ENCODE measurements at regions not wholly inside any gene's neighbourhood (a gene's known extent, or its start where the extent isn't known, plus 50 kb on each side); places are given as distances from the start of the nearest gene placed in this dataset.

- ATAC-seq (no peak), DNase-seq (ENCODE audit: missing footprints) (no peak)
- intact Hi-C loops (cut with DNase I): no loop called here
Measured at GRCh38 chr21:24200052-24200451, 1407.2 kb downstream of the MRPL39 start.

DNA sequence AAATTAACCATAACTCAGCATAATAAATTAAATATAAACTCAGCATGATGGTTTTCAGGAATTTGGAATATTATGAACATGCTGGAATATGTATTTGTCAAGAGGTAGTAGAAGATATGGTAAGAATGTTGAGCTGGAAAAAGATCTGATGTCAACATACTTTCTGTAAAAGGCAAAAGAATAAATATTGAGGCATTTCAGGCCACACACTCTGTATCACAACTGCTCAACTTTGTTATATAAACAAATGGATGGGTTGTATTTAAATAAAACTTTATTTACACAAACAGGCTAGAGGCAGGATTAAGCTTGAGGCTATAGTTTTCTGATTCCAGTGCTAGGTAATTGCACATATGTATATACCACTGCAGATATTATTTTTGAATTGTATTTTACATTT lies 1409.4 kb downstream of the MRPL39 start:
- DNase-seq (ENCODE audit: missing footprints): no peak
- ATAC-seq: no peak
- intact Hi-C loops (cut with DNase I): no loop called here

- no peak for ATAC-seq
Measured at GRCh38 chr21:24197132-24197643, 1410.1 kb downstream of the MRPL39 start.

DNA sequence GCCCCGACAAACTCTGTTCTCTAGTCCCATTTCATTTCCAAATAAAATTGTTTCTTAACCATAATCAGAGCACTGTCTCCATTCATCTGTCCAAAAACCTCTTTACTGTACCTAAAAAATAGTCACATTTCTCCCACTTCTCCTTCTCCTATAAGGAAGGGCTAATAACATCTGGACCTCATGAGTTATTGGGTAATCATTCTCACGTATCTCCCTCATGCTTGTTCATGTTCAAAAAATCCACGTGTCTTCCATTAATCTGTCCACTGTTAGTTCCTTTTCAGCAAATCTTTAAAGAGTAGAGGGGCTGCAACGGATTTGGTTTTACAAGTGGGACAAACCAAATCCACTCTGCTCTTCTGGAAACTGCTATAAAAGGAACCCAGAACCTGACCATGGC lies 1418.8 kb downstream of the MRPL39 start:
- ATAC-seq (no peak), DNase-seq (ENCODE audit: missing footprints) (no peak)
- intact Hi-C loops (cut with DNase I): no loop called here

More at GRCh38 chr21:24197132-24197643, 1410.1 kb downstream of the MRPL39 start:
- intact Hi-C loops (cut with DNase I): no loop called here
- no peak for DNase-seq (ENCODE audit: missing footprints)

DNA sequence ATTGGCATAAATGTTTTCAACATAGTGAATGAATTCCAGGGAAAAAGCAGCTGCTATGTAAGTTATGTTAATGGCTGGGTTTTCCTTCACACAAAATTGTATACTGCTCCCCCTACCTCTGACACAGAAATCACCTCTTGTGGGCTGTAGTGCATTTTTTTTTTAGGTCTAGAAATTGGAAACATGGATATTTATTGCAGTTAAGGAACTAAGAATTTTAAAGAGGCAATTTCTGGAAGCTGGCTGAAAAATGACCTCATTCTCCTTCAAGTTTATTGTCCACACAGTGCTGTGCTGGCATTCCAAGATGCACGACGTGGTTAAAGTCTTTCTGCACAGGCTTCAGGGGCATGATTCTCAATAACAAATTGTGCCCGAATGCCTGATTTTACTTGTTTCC lies 1424.2 kb downstream of the MRPL39 start:
- DNase-seq (ENCODE audit: missing footprints) (no peak), ATAC-seq (no peak)
- intact Hi-C loops (cut with DNase I): no loop called here

- intact Hi-C loops (cut with DNase I): no loop called here
- no peak for ATAC-seq
Measured at GRCh38 chr21:24179110-24179509, 1428.2 kb downstream of the MRPL39 start.

GRCh38 chr21:24175106-24175505 lies 1432.2 kb downstream of the MRPL39 start:
- intact Hi-C loops (cut with DNase I): no loop called here
- no peak for DNase-seq (ENCODE audit: missing footprints)
- ATAC-seq: no peak

More at GRCh38 chr21:24179110-24179509, 1428.2 kb downstream of the MRPL39 start:
- DNase-seq (ENCODE audit: missing footprints): no peak

- no peak for DNase-seq (ENCODE audit: missing footprints)
- intact Hi-C loops (cut with DNase I): no loop called here
- no peak for ATAC-seq
Measured at GRCh38 chr21:24171736-24172135, 1435.5 kb downstream of the MRPL39 start.

- intact Hi-C loops (cut with DNase I): no loop called here
- ATAC-seq (no peak), DNase-seq (ENCODE audit: missing footprints) (no peak)
Measured at GRCh38 chr21:24163539-24163938, 1443.7 kb downstream of the MRPL39 start.

GRCh38 chr21:24160528-24160927 lies 1446.8 kb downstream of the MRPL39 start:
- ATAC-seq (no peak), DNase-seq (ENCODE audit: missing footprints) (no peak)
- intact Hi-C loops (cut with DNase I): no loop called here

GRCh38 chr21:24153137-24153536 lies 1454.1 kb downstream of the MRPL39 start:
- intact Hi-C loops (cut with DNase I): no loop called here
- DNase-seq (ENCODE audit: missing footprints) (no peak), ATAC-seq (no peak)

DNA sequence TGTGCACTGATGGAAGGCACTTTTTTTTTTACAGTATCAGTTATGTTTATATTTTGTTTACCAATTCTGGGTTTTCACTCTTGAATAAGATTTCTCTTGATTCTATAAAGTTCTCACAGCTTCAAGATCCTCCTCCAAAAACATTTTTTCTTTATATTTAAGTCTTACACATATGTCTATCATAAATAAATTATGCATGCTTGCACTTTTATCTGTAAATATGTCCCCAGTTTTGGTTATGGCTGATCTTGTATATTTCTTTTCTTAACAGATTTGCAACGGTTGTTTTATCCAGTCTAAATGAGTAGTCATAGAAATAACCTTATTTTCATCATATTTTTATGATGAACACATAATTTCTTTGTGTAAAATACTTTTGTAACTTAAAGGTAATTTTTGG lies 1456.5 kb downstream of the MRPL39 start:
- DNase-seq (ENCODE audit: missing footprints) (no peak), ATAC-seq (no peak)
- intact Hi-C loops (cut with DNase I): no loop called here

DNA sequence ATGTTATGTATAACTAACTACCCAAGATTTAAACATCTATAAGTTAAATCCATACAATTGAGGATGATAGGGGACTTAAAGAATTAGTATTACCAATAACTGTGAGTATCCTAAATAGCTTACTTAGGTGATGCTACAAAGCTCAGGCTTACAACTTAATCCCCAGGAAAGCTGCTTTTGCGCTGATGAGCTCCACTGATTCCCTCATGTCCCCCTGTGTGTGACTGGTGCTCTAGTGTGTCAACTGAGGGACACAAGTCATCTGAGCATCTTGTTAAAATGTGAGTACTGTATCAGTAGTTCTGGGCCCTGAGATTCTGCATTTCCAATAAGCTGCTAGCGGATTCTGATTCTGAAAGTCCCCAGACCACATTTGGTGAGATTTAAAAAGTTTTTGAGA lies 1458.8 kb downstream of the MRPL39 start:
- ATAC-seq (no peak), DNase-seq (ENCODE audit: missing footprints) (no peak)
- intact Hi-C loops (cut with DNase I): no loop called here

DNA sequence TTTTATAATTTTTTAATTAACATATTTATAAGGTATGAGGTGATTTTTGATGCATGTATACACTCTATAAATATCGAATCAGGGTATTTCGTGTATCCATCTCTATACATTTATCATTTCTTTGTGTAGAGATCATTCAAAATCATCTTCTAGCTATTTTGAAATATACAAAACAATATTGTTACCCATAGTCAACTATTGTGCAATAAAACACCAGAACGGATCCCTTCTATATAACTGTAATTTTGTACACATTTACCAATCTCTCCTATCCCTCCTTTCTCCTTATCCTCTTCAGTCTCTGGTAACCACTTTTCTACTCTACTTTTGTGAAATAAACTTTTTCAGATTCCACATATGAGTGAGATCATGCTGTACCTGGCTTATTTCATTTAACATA lies 1459.6 kb downstream of the MRPL39 start:
- intact Hi-C loops (cut with DNase I): no loop called here

GRCh38 chr21:24131056-24131455 lies 1476.2 kb downstream of the MRPL39 start:
- ATAC-seq: no peak
- intact Hi-C loops (cut with DNase I): no loop called here
- DNase-seq (ENCODE audit: missing footprints): no peak

More for the DNA sequence above, 1459.6 kb downstream of the MRPL39 start:
- DNase-seq (ENCODE audit: missing footprints): no peak
- ATAC-seq: no peak

DNA sequence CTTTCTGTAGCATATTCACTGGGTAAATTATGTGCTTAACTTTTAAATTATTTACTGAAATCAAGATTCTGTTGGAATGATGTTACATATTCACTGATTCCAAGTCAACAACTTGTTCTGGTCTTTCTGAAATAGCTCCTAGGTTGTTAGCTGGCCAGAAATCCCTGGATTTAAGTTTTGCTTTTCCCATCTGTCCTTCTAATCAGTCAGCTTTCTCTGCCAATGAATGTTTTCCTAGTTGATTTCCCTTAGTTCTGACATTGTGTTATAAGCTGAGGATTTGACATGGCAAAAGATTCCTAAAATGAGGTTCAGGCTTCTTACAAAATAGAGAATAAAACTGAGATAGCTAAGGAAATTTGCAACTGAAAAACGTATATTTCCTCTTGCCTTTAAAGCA lies 1479.6 kb downstream of the MRPL39 start:
- intact Hi-C loops (cut with DNase I): no loop called here
- ATAC-seq: no peak
- DNase-seq (ENCODE audit: missing footprints): no peak

DNA sequence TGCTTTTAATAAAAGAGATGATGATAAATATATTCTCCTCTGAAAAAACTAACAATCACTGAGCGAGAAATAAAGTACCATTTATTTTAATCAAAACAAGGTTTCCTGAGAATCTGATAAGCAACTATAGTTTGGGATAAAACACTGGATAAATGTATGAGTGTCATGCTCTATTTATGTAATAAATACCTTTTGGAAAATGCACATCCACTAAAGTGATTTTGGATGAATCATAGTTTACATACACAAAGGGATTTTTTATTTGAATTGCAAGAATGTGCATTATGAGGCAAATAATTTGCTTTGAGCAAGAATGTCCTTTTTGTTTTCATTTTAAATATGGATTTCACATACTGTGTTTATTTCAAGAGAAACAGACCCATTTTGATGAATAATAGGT lies 1483.5 kb downstream of the MRPL39 start:
- DNase-seq (ENCODE audit: missing footprints) (no peak), ATAC-seq (no peak)
- intact Hi-C loops (cut with DNase I): no loop called here

DNA sequence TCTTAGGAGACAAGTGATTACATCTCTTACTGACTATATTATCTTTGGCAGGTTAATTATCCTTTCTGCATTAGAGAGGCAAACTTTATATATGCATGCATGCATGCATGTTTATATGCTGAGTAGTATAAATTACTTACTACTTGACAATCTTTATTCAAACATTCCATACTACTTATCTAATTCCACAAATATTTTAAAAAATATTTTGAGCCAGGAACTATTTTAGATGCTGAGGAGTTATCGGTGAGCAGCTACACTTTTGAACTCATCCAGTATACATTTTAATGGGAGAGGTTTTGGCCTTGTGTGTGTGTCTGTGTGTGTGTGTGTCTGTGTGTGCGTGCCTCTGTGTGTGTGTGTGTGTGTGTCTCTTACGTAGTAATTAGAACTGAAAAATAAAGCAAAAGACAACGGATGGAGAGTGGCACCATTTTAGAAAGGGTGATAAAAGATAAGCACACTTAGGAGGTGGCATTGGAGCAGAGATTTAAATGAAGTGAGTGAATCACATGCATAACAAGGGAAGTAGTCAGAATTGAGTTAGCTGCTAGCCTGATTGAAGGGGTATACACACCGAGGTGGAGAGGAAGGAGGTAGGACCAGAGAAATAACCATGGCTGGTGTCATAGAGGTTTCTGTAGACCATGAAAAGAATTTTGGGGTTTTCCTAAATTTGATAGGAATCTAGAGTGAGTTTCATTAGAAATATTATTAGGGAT lies 1488.4 kb downstream of the MRPL39 start:
- no peak for DNase-seq (ENCODE audit: missing footprints)
- intact Hi-C loops (cut with DNase I): no loop called here
- no peak for ATAC-seq

DNA sequence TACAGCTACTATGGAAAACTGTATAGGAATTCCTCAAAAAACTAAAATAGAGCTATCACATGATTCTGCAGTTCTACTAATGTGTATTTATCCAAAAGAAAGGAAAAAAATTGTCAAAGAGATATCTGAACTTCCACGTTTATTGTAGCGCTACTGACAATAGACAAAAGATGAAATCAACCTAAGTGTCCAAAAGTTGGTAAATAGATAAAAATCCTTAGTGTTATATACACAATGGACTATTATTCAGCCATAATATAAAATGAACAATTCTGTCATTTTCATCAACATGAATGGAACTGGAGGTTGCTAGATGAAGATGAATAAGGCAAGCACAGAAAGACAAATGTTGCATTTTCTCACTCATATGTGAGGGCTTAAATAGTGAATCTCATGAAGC lies 1492.1 kb downstream of the MRPL39 start:
- intact Hi-C loops (cut with DNase I): no loop called here
- no peak for DNase-seq (ENCODE audit: missing footprints)
- no peak for ATAC-seq

GRCh38 chr21:24112020-24112419 lies 1495.3 kb downstream of the MRPL39 start:
- DNase-seq (ENCODE audit: missing footprints) (no peak), ATAC-seq (no peak)
- intact Hi-C loops (cut with DNase I): no loop called here

DNA sequence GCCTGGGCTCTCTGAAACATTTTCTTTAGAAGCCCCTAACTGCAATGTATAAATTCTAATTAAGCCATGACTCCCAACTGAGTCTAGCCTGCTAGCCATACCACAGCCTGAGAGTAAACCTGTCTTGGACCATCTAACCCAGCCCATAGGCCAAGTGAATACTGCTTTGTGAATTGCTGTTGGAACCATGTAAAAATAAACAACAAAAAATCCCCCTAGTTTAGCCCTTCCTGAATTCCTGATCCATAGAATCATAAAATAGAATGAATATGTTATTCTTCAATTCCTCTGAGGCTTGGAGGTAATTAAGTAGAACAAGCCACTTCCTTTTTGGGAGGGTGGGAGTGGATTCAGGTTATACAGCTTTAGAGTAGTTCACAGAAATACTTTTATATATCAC lies 1496.4 kb downstream of the MRPL39 start:
- ATAC-seq (no peak), DNase-seq (ENCODE audit: missing footprints) (no peak)
- intact Hi-C loops (cut with DNase I): no loop called here

Measured in Right ventricle myocardium inferior (tissue), 1 donor.